Cerebellar nuclear complex (tissue), 1 donor: ENCODE measurements at regions not wholly inside any gene's neighbourhood (a gene's known extent, or its start where the extent isn't known, plus 50 kb on each side); places are given as distances from the start of the nearest gene placed in this dataset.
"Not testable (repeated sequence)": the region's sequence is repeated elsewhere in the genome, so short reads cannot be mapped to it uniquely, and the experiment has no call there.

Experiments
- DNase-seq, 2 experiments: peaks; one replicate each; lab custom pipeline; 2025; lab: John Stamatoyannopoulos, UW

- no peak for DNase-seq
Observed at GRCh38 chr3:76525726-76526125, 514.2 kb upstream of the ROBO2 start.

GRCh38 chr3:76527773-76528172 is 512.1 kb upstream of the ROBO2 start:
- no peak for DNase-seq

- DNase-seq = no peak
Observed at GRCh38 chr3:76532158-76532822, 507.6 kb upstream of the ROBO2 start.

- DNase-seq = not testable (repeated sequence)
Observed at GRCh38 chr3:76533710-76534109, 506.2 kb upstream of the ROBO2 start.

GRCh38 chr3:76537857-76538256 is 502.0 kb upstream of the ROBO2 start:
- DNase-seq = not testable (repeated sequence)

GRCh38 chr3:76547674-76548073 is 492.2 kb upstream of the ROBO2 start:
- no peak for DNase-seq

GRCh38 chr3:76550522-76551201 is 489.2 kb upstream of the ROBO2 start:
- no peak for DNase-seq

- no peak for DNase-seq
Observed at GRCh38 chr3:76551739-76552138, 488.2 kb upstream of the ROBO2 start.

- no peak for DNase-seq
Observed at GRCh38 chr3:76552653-76553052, 487.2 kb upstream of the ROBO2 start.

- no peak for DNase-seq
Observed at GRCh38 chr3:76554707-76555106, 485.2 kb upstream of the ROBO2 start.

- DNase-seq = no peak
Observed at GRCh38 chr3:76561494-76562236, 478.2 kb upstream of the ROBO2 start.

- no peak for DNase-seq
Observed at GRCh38 chr3:76565496-76566210, 474.2 kb upstream of the ROBO2 start.

GRCh38 chr3:76566211-76566534 is 473.7 kb upstream of the ROBO2 start:
- DNase-seq = peak in 1 of 2 experiments; percentile 0

GRCh38 chr3:76566904-76567303 is 473.0 kb upstream of the ROBO2 start:
- DNase-seq = no peak

GRCh38 chr3:76570436-76571057 is 469.4 kb upstream of the ROBO2 start:
- no peak for DNase-seq

GRCh38 chr3:76576201-76576600 is 463.7 kb upstream of the ROBO2 start:
- no peak for DNase-seq

- no peak for DNase-seq
Observed at GRCh38 chr3:76582098-76582497, 457.8 kb upstream of the ROBO2 start.

GRCh38 chr3:76582632-76583378 is 457.1 kb upstream of the ROBO2 start:
- DNase-seq = no peak

- DNase-seq = no peak
Observed at GRCh38 chr3:76585794-76586392, 454.0 kb upstream of the ROBO2 start.

- DNase-seq = no peak
Observed at GRCh38 chr3:76586471-76586870, 453.4 kb upstream of the ROBO2 start.

- no peak for DNase-seq
Observed at GRCh38 chr3:76610150-76610549, 429.7 kb upstream of the ROBO2 start.
